Mesenchymal stem cell (in vitro differentiated cells and primary cell): ENCODE measurements at regions not wholly inside any gene's neighbourhood (a gene's known extent, or its start where the extent isn't known, plus 50 kb on each side); places are given as distances from the start of the nearest gene placed in this dataset.

Experiments
- DNase-seq: peaks from one replicate; pipeline ENCODE4 v3.0.0-alpha.2; 2013
- H2AFZ ChIP-seq: one replicate; pipeline ENCODE4 v1.6.1; 2013; ENCODE audit warnings: low read depth, mild to moderate bottlenecking, control low read depth, inconsistent platforms, low read length, moderate library complexity
- H2AK5ac ChIP-seq: 2 replicates; pipeline ENCODE4 v1.6.1; 2013; ENCODE audit warnings: low read length, moderate library complexity, mild to moderate bottlenecking, inconsistent platforms; ENCODE audit not compliant: severe bottlenecking
- H2BK120ac ChIP-seq: one replicate; pipeline ENCODE4 v1.6.1; 2013; ENCODE audit warnings: low read depth, mild to moderate bottlenecking, inconsistent platforms, low read length, moderate library complexity
- H2BK12ac ChIP-seq, 2 experiments: one replicate each; pipeline ENCODE4 v1.6.1; 2013; ENCODE audit warnings: inconsistent platforms in 2 of 2, low read length in 2 of 2, mild to moderate bottlenecking in 2 of 2, moderate library complexity in 2 of 2, control low read depth in 1 of 2
- H2BK15ac ChIP-seq: one replicate; pipeline ENCODE4 v1.6.1; 2013; ENCODE audit warnings: mild to moderate bottlenecking, low read depth, inconsistent platforms; ENCODE audit not compliant: poor library complexity, severe bottlenecking
- H2BK5ac ChIP-seq: 2 replicates; pipeline ENCODE4 v1.6.1; 2013; ENCODE audit warnings: low read depth, mild to moderate bottlenecking, low read length, control low read depth, inconsistent platforms; ENCODE audit not compliant: poor library complexity, severe bottlenecking
- H3K14ac ChIP-seq, 2 experiments: one replicate each; pipeline ENCODE4 v1.6.1; 2013; ENCODE audit warnings: inconsistent platforms in 2 of 2, low read length in 2 of 2, control low read depth in 1 of 2, mild to moderate bottlenecking in 1 of 2, moderate library complexity in 1 of 2
- H3K18ac ChIP-seq, 2 experiments: one replicate each; pipeline ENCODE4 v1.6.1; 2013; ENCODE audit warnings: inconsistent platforms in 2 of 2, low read length in 2 of 2, control low read depth in 1 of 2, low read depth in 1 of 2, mild to moderate bottlenecking in 1 of 2
- H3K23ac ChIP-seq, 2 experiments: one replicate each; pipeline ENCODE4 v1.6.1; 2013; ENCODE audit warnings: inconsistent platforms in 2 of 2, low read length in 2 of 2, mild to moderate bottlenecking in 2 of 2, moderate library complexity in 2 of 2, control low read depth in 1 of 2
- H3K27ac ChIP-seq: 2 replicates; pipeline ENCODE4 v1.5.1; 2013; ENCODE audit warnings: mild to moderate bottlenecking, moderate library complexity, low read length, control low read depth, inconsistent platforms; ENCODE audit not compliant: poor library complexity, severe bottlenecking
- H3K27me3 ChIP-seq, 2 experiments: 2 replicates each; pipeline versions ENCODE4 v1.6.1 to v1.7.0; 2013; ENCODE audit warnings: low read length in 2 of 2, mild to moderate bottlenecking in 2 of 2, moderate library complexity in 2 of 2, control low read depth in 1 of 2, inconsistent platforms in 1 of 2; ENCODE audit not compliant: control insufficient read depth in 1 of 2, insufficient read depth in 1 of 2
- H3K36me3 ChIP-seq, 2 experiments: 2 replicates each; pipeline versions ENCODE4 v1.6.1 to v1.7.0; 2013; ENCODE audit warnings: low read length in 2 of 2, control low read depth in 1 of 2, inconsistent platforms in 1 of 2, low read depth in 1 of 2, mild to moderate bottlenecking in 1 of 2; ENCODE audit not compliant: insufficient read depth in 2 of 2, control insufficient read depth in 1 of 2
- H3K4ac ChIP-seq, 2 experiments: one replicate each; pipeline ENCODE4 v1.6.1; 2013; ENCODE audit warnings: inconsistent platforms in 2 of 2, low read length in 2 of 2, mild to moderate bottlenecking in 2 of 2, moderate library complexity in 2 of 2, control low read depth in 1 of 2, low read depth in 1 of 2
- H3K4me1 ChIP-seq: 2 replicates; pipeline ENCODE4 v1.6.1; 2013; ENCODE audit warnings: low read depth, low read length, control low read depth; ENCODE audit not compliant: control insufficient read depth, insufficient read depth
- H3K4me2 ChIP-seq: 2 replicates; pipeline ENCODE4 v1.6.1; 2013; ENCODE audit warnings: low read length, mild to moderate bottlenecking, inconsistent platforms; ENCODE audit not compliant: poor library complexity, severe bottlenecking
- H3K4me3 ChIP-seq, 2 experiments: 2 replicates each; pipeline versions ENCODE4 v1.5.1 to v1.7.0; 2013; ENCODE audit warnings: low read length in 2 of 2, mild to moderate bottlenecking in 2 of 2, control low read depth in 1 of 2, low read depth in 1 of 2; ENCODE audit not compliant: insufficient read depth in 1 of 2
- H3K79me1 ChIP-seq: replicated peaks from 2 replicates; pipeline ENCODE4 v1.6.1; 2013; ENCODE audit warnings: mild to moderate bottlenecking, control low read depth, low read length, inconsistent platforms; ENCODE audit not compliant: poor library complexity, severe bottlenecking
- H3K9ac ChIP-seq: 2 replicates; pipeline ENCODE4 v1.7.0; 2013; ENCODE audit warnings: mild to moderate bottlenecking, low read length, moderate library complexity
- H3K9me3 ChIP-seq: 2 replicates; pipeline ENCODE4 v1.7.0; 2013; ENCODE audit warnings: mild to moderate bottlenecking, low read length; ENCODE audit not compliant: control insufficient read depth
- H4K8ac ChIP-seq: one replicate; pipeline ENCODE4 v1.6.1; 2013; ENCODE audit warnings: inconsistent platforms, mild to moderate bottlenecking, low read length, moderate library complexity
- H4K91ac ChIP-seq: one replicate; pipeline ENCODE4 v1.6.1; 2013; ENCODE audit warnings: mild to moderate bottlenecking, low read length, inconsistent platforms
- WGBS: methylation state at CpG from one replicate; pipeline ENCODE4 v1.1.7; 2013; ENCODE audit warnings: mixed read lengths; 5-methylcytosine and 5-hydroxymethylcytosine counted together

DNA sequence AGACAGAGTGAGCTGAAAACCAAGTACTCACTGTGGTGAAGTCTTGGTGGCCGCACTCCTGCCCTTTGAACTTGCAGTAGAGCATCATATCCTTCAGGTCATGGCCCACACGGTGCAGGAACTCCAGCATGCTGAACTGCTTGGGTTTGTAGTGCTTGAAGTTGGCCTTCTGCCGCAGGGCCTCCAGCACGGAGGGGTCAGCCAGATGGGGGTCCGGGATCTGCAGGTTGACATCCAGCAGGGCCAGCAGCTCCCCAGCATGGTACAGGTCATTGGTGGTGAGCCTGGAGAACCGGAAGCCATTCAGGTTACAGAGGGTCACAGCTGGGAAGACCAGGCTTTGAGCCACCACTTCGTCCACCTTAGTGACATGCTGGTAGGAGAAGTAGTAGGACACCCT, 99.1 kb upstream of the CCL2 start:
- 82% methylated on average over 7 of the region's 7 CpGs for WGBS
- H4K91ac ChIP-seq: no peak overlapping the region
- no peak overlapping the region for H3K23ac ChIP-seq
- no peak overlapping the region for H4K8ac ChIP-seq
- H2BK5ac ChIP-seq: no peak overlapping the region
- H2AK5ac ChIP-seq: no peak overlapping the region
- no peak overlapping the region for H3K4me3 ChIP-seq
- H3K14ac ChIP-seq: no peak overlapping the region
- no peak overlapping the region for H3K4ac ChIP-seq
- H2BK120ac ChIP-seq: no peak overlapping the region
- H3K36me3 ChIP-seq: no peaks in the 10 kb centered on the region
- no peak overlapping the region for H3K18ac ChIP-seq
- no peak overlapping the region for H2BK12ac ChIP-seq
- H2AFZ ChIP-seq: no peak overlapping the region
- H3K27me3 ChIP-seq: peaks cover 33 to 91% of the 10 kb centered on the region in 2 experiments
- H2BK15ac ChIP-seq: no peak overlapping the region
- H3K79me1 ChIP-seq: no peaks in the 10 kb centered on the region
- DNase-seq: no peak
- H3K9me3 ChIP-seq: no peaks in the 10 kb centered on the region
- H3K9ac ChIP-seq: no peak overlapping the region
- H3K4me2 ChIP-seq: no peak overlapping the region
- peaks cover 3% of the 10 kb centered on the region for H3K4me1 ChIP-seq
- no peak overlapping the region for H3K27ac ChIP-seq

DNA sequence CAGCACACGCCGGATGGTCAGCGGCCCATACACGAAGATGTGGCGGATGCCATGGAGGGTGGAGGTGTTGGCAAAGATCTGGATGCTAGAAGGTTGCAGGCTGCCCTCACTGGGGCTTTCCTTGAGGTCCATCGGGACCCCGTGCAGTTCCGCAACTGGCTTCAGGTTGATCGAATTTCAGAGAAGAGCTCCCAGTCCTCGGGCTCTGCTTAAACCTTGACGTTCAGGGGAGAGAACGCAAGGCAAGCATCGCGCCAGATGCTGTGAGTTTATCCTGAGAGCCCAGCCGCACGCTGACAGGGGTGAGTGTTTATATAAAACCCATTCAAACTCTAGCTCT, 98.7 kb upstream of the CCL2 start:
- H3K4ac ChIP-seq: no peak overlapping the region
- no peak overlapping the region for H3K18ac ChIP-seq
- no peaks in the 10 kb centered on the region for H3K36me3 ChIP-seq
- WGBS: 55% methylated on average over 14 of the region's 16 CpGs
- peaks cover 33 to 92% of the 10 kb centered on the region in 2 experiments for H3K27me3 ChIP-seq
- no peak overlapping the region for H3K4me3 ChIP-seq
- no peak overlapping the region for H3K9ac ChIP-seq
- H2BK15ac ChIP-seq: no peak overlapping the region
- no peak overlapping the region for H2BK120ac ChIP-seq
- no peak overlapping the region for H3K23ac ChIP-seq
- no peak overlapping the region for H2BK5ac ChIP-seq
- H3K4me1 ChIP-seq: peaks cover 3% of the 10 kb centered on the region
- H2AK5ac ChIP-seq: no peak overlapping the region
- H3K4me2 ChIP-seq: no peak overlapping the region
- no peak overlapping the region for H3K14ac ChIP-seq
- no peak overlapping the region for H4K91ac ChIP-seq
- no peaks in the 10 kb centered on the region for H3K9me3 ChIP-seq
- no peak overlapping the region for H4K8ac ChIP-seq
- no peak overlapping the region for H3K27ac ChIP-seq
- DNase-seq: no peak
- no peak overlapping the region for H2AFZ ChIP-seq
- H3K79me1 ChIP-seq: no peaks in the 10 kb centered on the region
- no peak overlapping the region for H2BK12ac ChIP-seq

DNA sequence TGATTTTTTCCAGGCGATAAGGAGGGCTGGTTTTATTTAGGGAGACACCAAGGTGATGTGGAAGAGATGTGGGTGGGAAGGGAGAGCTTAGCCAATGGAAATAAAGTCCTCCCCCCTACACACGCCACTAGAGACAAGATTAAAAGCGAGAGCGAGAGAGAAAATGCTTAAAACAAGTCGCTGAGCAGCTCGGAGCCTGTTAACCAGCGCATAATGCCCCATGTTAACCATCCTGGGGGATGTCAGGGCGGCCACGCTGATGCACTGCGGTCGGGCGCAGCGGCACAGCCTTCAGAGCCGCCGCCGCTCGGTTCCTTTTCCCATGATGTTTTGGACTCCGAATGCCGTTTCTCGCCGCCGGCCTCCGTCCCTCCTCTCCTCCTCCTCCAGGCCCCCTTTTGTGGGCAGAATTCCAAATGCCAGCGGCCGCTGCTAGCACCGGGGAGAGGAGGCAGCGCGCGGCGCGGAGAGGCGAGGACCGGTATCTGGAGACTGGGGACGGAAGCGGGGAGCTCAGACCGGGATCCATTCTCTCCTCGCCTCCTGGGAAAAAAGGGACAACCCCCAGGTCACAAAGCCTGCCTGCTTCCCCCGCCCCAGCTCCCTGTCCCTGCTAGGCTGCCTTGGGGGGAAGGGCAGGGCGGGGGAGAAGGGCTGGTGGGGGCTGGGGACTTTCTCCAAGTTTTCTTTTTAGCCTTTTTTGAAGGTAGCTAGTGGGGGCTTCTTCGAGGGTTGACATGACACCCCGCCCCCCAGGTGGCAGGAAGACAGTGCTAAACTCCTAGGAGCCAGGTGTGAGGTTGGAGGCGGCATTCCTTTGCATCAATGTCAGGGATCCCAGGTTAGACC, 98.1 kb upstream of the CCL2 start:
- no peak overlapping the region for H2BK15ac ChIP-seq
- no peak overlapping the region for H4K8ac ChIP-seq
- no peak overlapping the region for H3K9ac ChIP-seq
- H3K23ac ChIP-seq: no peak overlapping the region
- no peak overlapping the region for H4K91ac ChIP-seq
- no peaks in the 10 kb centered on the region for H3K9me3 ChIP-seq
- H3K79me1 ChIP-seq: no peaks in the 10 kb centered on the region
- H3K18ac ChIP-seq: no peak overlapping the region
- H3K4me3 ChIP-seq: no peak overlapping the region
- no peak for DNase-seq
- H3K4me2 ChIP-seq: no peak overlapping the region
- peaks cover 3% of the 10 kb centered on the region for H3K4me1 ChIP-seq
- no peak overlapping the region for H2BK120ac ChIP-seq
- no peak overlapping the region for H3K14ac ChIP-seq
- H2BK5ac ChIP-seq: no peak overlapping the region
- H3K4ac ChIP-seq: no peak overlapping the region
- H3K27me3 ChIP-seq: peaks cover 33 to 94% of the 10 kb centered on the region in 2 experiments
- H3K36me3 ChIP-seq: no peaks in the 10 kb centered on the region
- no peak overlapping the region for H2AFZ ChIP-seq
- H3K27ac ChIP-seq: no peak overlapping the region
- no peak overlapping the region for H2AK5ac ChIP-seq
- no peak overlapping the region for H2BK12ac ChIP-seq
- WGBS: 2% methylated on average over 30 of the region's 42 CpGs

DNA sequence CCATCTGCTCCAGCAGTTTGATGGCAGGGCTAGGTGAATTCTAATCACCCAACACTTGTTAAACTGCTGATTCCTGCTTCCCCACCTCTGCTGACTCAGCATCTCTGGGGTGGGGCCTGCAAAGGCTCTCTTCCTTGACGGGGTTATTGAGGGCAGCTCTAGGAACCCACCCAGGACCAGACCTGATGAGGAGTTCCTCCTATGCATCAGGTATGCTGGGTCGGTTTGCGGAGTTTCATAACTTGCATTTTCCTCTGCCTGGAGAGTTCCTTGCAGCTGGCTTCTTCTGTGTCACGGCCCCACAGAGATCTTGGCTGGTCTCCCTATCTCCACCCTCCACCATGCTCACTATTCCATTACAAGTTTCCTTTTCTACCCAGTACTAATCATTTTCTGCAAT, 93.4 kb upstream of the CCL2 start:
- Histone ChIP-seq H3K36me3 (no peaks in the 10 kb centered on the region), H3K14ac (no peak overlapping the region)

More for the DNA sequence above, 93.4 kb upstream of the CCL2 start:
- no peaks in the 10 kb centered on the region for H3K9me3 ChIP-seq
- no peak overlapping the region for H2BK12ac ChIP-seq
- no peak overlapping the region for H3K23ac ChIP-seq
- no peak overlapping the region for H3K27ac ChIP-seq
- H4K91ac ChIP-seq: no peak overlapping the region
- WGBS: 82% methylated on average over 4 of the region's 4 CpGs
- H2AK5ac ChIP-seq: no peak overlapping the region
- no peak overlapping the region for H2BK5ac ChIP-seq
- no peak overlapping the region for H3K4ac ChIP-seq
- no peak overlapping the region for H2AFZ ChIP-seq
- H3K4me3 ChIP-seq: no peak overlapping the region
- no peak for DNase-seq
- H2BK120ac ChIP-seq: no peak overlapping the region
- H3K27me3 ChIP-seq: peaks cover 15 to 95% of the 10 kb centered on the region in 2 experiments
- no peaks in the 10 kb centered on the region for H3K79me1 ChIP-seq
- H2BK15ac ChIP-seq: no peak overlapping the region
- H3K4me1 ChIP-seq: peaks cover 3% of the 10 kb centered on the region
- no peak overlapping the region for H3K9ac ChIP-seq
- no peak overlapping the region for H3K4me2 ChIP-seq
- no peak overlapping the region for H3K18ac ChIP-seq
- no peak overlapping the region for H4K8ac ChIP-seq
